ENCODE measurements at regions not wholly inside any gene's neighbourhood (a gene's known extent, or its start where the extent isn't known, plus 50 kb on each side); places are given as distances from the start of the nearest gene placed in this dataset.

GRCh38 chr2:199216253-199216652 lies 241.5 kb downstream of the SATB2 start:
- Histone ChIP-seq H3K9me3 (ENCODE audit: control insufficient read depth in 4 of 4, insufficient read depth in 3 of 4, low read length in 3 of 4) (peaks cover 0 to 3% (median 0%) of the 10 kb centered on the region in 4 donors), H3K36me3 (ENCODE audit: control insufficient read depth in 4 of 4, insufficient read depth in 4 of 4, low read length in 4 of 4) (no peaks in the 10 kb centered on the region), H3K27me3 (ENCODE audit: control insufficient read depth in 3 of 3, insufficient read depth in 3 of 3, low read length in 2 of 3) (no peaks in the 10 kb centered on the region), H3K4me1 (ENCODE audit: control insufficient read depth in 5 of 5, insufficient read depth in 5 of 5, low read length in 5 of 5) (no peaks in the 10 kb centered on the region), H3K4me3 (no peak overlapping the region), H3K27ac (ENCODE audit: low read depth in 1 of 2, low read length in 1 of 2) (no peak overlapping the region), H3K9ac (ENCODE audit: insufficient read depth in 1 of 2, low read length in 2 of 2) (no peak overlapping the region)
- ATAC-seq (ENCODE audit: insufficient read depth, low FRiP score) (no peak), DNase-seq (no peak)
- 88 to 90% methylated on average over 3 of the region's 3 CpGs for WGBS, 2 donors
- no peak for TF ChIP-seq CTCF (IDR thresholded peaks at IDR 0.05; ENCODE audit: control extremely low read depth, extremely low read depth)

GRCh38 chr2:199207011-199207410 lies 250.7 kb downstream of the SATB2 start:
- no peak for TF ChIP-seq CTCF (IDR thresholded peaks at IDR 0.05; ENCODE audit: control extremely low read depth, extremely low read depth)
- ATAC-seq (ENCODE audit: insufficient read depth, low FRiP score): no peak
- Histone ChIP-seq H3K36me3 (ENCODE audit: control insufficient read depth in 4 of 4, insufficient read depth in 4 of 4, low read length in 4 of 4) (no peaks in the 10 kb centered on the region), H3K27ac (ENCODE audit: low read depth in 1 of 2, low read length in 1 of 2) (no peak overlapping the region), H3K27me3 (ENCODE audit: control insufficient read depth in 3 of 3, insufficient read depth in 3 of 3, low read length in 2 of 3) (no peaks in the 10 kb centered on the region), H3K4me3 (no peak overlapping the region), H3K9me3 (ENCODE audit: control insufficient read depth in 4 of 4, insufficient read depth in 3 of 4, low read length in 3 of 4) (peaks cover 0 to 5% (median 2%) of the 10 kb centered on the region in 4 donors), H3K4me1 (ENCODE audit: control insufficient read depth in 5 of 5, insufficient read depth in 5 of 5, low read length in 5 of 5) (no peaks in the 10 kb centered on the region), H3K9ac (ENCODE audit: insufficient read depth in 1 of 2, low read length in 2 of 2) (no peak overlapping the region)
- WGBS, 2 donors: 84 to 93% methylated on average over 2 of the region's 2 CpGs
- DNase-seq: no peak

- no peak for DNase-seq
- H3K27me3 ChIP-seq (ENCODE audit: control insufficient read depth in 3 of 3, insufficient read depth in 3 of 3, low read length in 2 of 3): no peaks in the 10 kb centered on the region
- 85 to 88% methylated on average over 9 of the region's 9 CpGs for WGBS, 2 donors
- H3K9me3 ChIP-seq (ENCODE audit: control insufficient read depth in 4 of 4, insufficient read depth in 3 of 4, low read length in 3 of 4): peaks cover 0 to 5% (median 2%) of the 10 kb centered on the region in 4 donors
- no peaks in the 10 kb centered on the region for H3K36me3 ChIP-seq (ENCODE audit: control insufficient read depth in 4 of 4, insufficient read depth in 4 of 4, low read length in 4 of 4)
- TF ChIP-seq CTCF (IDR thresholded peaks at IDR 0.05; ENCODE audit: control extremely low read depth, extremely low read depth): no peak
- no peaks in the 10 kb centered on the region for H3K4me1 ChIP-seq (ENCODE audit: control insufficient read depth in 5 of 5, insufficient read depth in 5 of 5, low read length in 5 of 5)
- no peak overlapping the region for H3K4me3 ChIP-seq
- ATAC-seq (ENCODE audit: insufficient read depth, low FRiP score): no peak
- H3K9ac ChIP-seq (ENCODE audit: insufficient read depth in 1 of 2, low read length in 2 of 2): no peak overlapping the region
- H3K27ac ChIP-seq (ENCODE audit: low read depth in 1 of 2, low read length in 1 of 2): no peak overlapping the region
Observed at GRCh38 chr2:199206536-199206935, 251.2 kb downstream of the SATB2 start.

DNA sequence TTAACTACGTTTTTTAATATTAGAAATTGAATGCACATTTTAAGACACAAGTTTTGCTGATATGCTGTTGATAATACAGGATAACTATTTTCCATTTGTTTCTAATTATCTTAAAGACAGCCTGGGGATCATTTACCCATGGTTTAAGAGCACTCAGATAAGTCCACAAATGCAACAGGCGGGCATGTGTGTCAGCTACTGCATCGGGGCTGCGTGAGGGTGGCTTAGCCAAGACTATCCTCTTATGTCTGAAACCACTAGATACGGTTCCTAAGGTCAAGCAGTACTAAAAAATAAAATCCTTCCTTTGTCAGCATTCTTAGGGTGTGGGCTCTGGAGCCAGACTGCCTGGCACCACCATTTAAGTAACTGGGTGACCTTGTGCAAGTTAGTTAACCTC lies 254.8 kb downstream of the SATB2 start:
- H3K27me3 ChIP-seq (ENCODE audit: control insufficient read depth in 3 of 3, insufficient read depth in 3 of 3, low read length in 2 of 3): no peaks in the 10 kb centered on the region
- 73 to 81% methylated on average over 5 of the region's 5 CpGs for WGBS, 2 donors
- H3K36me3 ChIP-seq (ENCODE audit: control insufficient read depth in 4 of 4, insufficient read depth in 4 of 4, low read length in 4 of 4): no peaks in the 10 kb centered on the region
- no peak for TF ChIP-seq CTCF (IDR thresholded peaks at IDR 0.05; ENCODE audit: control extremely low read depth, extremely low read depth)
- H3K4me1 ChIP-seq (ENCODE audit: control insufficient read depth in 5 of 5, insufficient read depth in 5 of 5, low read length in 5 of 5): no peaks in the 10 kb centered on the region
- DNase-seq: no peak
- H3K9ac ChIP-seq (ENCODE audit: insufficient read depth in 1 of 2, low read length in 2 of 2): no peak overlapping the region
- ATAC-seq (ENCODE audit: insufficient read depth, low FRiP score): no peak
- no peaks in the 10 kb centered on the region for H3K9me3 ChIP-seq (ENCODE audit: control insufficient read depth in 4 of 4, insufficient read depth in 3 of 4, low read length in 3 of 4)
- H3K27ac ChIP-seq (ENCODE audit: low read depth in 1 of 2, low read length in 1 of 2): no peak overlapping the region
- no peak overlapping the region for H3K4me3 ChIP-seq
